Activated naive CD4-positive, alpha-beta T cell treated with anti-CD3 and anti-CD28 coated beads for 36 hours (primary cell): ENCODE measurements at regions not wholly inside any gene's neighbourhood (a gene's known extent, or its start where the extent isn't known, plus 50 kb on each side); places are given as distances from the start of the nearest gene placed in this dataset.

Source experiments
- CTCF ChIA-PET: fragments of 350-600 bp; sonication (Branson Sonifier 250); formaldehyde crosslinking; loops from one replicate; lab custom pipeline; 2021; ENCODE audit warnings: antibody characterized with exemption; lab: Charles Lee
- DNase-seq: peaks from one replicate; pipeline ENCODE4 v3.0.0-alpha.2; 2020
- H3K27ac Mint-ChIP-seq: one replicate; pipeline ENCODE4 v1.8.0; 2021; ENCODE audit warnings: mild to moderate bottlenecking, mixed read lengths
- H3K27me3 Mint-ChIP-seq: one replicate; pipeline ENCODE4 v1.8.0; 2021; ENCODE audit warnings: low read depth, mixed read lengths
- H3K36me3 Mint-ChIP-seq: one replicate; pipeline ENCODE4 v1.8.0; 2021; ENCODE audit warnings: low read depth, mixed read lengths
- H3K4me1 Mint-ChIP-seq: one replicate; pipeline ENCODE4 v1.8.0; 2021; ENCODE audit warnings: low read depth, mixed read lengths
- H3K4me3 Mint-ChIP-seq: one replicate; pipeline ENCODE4 v1.8.0; 2021; ENCODE audit warnings: mild to moderate bottlenecking, moderate library complexity, mixed read lengths
- H3K9me3 Mint-ChIP-seq: one replicate; pipeline ENCODE4 v1.8.0; 2021; ENCODE audit warnings: mixed read lengths
- intact Hi-C: fragments of 100-400 bp; cut with micrococcal nuclease; formaldehyde crosslinking; loops from one replicate; pipeline ENCODE4 v1.15.1; 2023

- no peak for DNase-seq
- CTCF ChIA-PET = no interaction called here
- intact Hi-C loops = no loop called here
- Mint-ChIP-seq H3K4me1 (peaks cover 2% of the 10 kb centered on the region), H3K27me3 (peaks cover 28% of the 10 kb centered on the region), H3K36me3 (no peaks in the 10 kb centered on the region), H3K27ac (no peak overlapping the region), H3K9me3 (no peaks in the 10 kb centered on the region), H3K4me3 (no peak overlapping the region)
These were observed 311.6 kb downstream of the BMP7 start for GRCh38 chr20:56954797-56955196.

DNA sequence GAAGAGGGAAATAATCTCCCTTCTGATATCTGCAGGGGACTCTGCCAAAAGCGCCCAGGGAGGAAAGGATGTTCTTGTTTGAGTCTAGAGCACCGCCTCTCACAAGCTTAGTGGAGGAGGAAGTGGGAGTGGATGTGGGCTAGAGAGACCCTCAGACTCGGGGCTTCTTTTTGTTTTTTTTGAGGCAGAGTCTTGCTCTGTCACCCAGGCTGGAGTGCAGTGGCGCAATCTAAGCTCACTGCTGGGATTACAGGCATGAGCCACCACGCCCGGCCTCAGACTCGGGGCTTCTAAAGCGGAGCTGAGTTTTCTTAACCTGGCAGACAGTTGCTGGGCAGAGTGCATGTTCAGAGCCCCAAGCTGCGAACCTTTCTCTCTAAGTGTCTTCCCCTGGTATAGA is 310.8 kb downstream of the BMP7 start:
- Mint-ChIP-seq H3K36me3 (no peaks in the 10 kb centered on the region), H3K4me3 (no peak overlapping the region), H3K27ac (no peak overlapping the region), H3K27me3 (peaks cover 28% of the 10 kb centered on the region), H3K9me3 (no peaks in the 10 kb centered on the region), H3K4me1 (peaks cover 2% of the 10 kb centered on the region)
- intact Hi-C loops = no loop called here
- no peak for DNase-seq
- CTCF ChIA-PET = no interaction called here

- H3K36me3 Mint-ChIP-seq = no peaks in the 10 kb centered on the region
- intact Hi-C loops = no loop called here
- CTCF ChIA-PET = no interaction called here
- H3K4me3 Mint-ChIP-seq = no peak overlapping the region
- H3K4me1 Mint-ChIP-seq = peaks cover 2% of the 10 kb centered on the region
- no peaks in the 10 kb centered on the region for H3K9me3 Mint-ChIP-seq
- peaks cover 26% of the 10 kb centered on the region for H3K27me3 Mint-ChIP-seq
- no peak for DNase-seq
- H3K27ac Mint-ChIP-seq = no peak overlapping the region
These were observed 309.9 kb downstream of the BMP7 start for GRCh38 chr20:56956534-56956933.

DNA sequence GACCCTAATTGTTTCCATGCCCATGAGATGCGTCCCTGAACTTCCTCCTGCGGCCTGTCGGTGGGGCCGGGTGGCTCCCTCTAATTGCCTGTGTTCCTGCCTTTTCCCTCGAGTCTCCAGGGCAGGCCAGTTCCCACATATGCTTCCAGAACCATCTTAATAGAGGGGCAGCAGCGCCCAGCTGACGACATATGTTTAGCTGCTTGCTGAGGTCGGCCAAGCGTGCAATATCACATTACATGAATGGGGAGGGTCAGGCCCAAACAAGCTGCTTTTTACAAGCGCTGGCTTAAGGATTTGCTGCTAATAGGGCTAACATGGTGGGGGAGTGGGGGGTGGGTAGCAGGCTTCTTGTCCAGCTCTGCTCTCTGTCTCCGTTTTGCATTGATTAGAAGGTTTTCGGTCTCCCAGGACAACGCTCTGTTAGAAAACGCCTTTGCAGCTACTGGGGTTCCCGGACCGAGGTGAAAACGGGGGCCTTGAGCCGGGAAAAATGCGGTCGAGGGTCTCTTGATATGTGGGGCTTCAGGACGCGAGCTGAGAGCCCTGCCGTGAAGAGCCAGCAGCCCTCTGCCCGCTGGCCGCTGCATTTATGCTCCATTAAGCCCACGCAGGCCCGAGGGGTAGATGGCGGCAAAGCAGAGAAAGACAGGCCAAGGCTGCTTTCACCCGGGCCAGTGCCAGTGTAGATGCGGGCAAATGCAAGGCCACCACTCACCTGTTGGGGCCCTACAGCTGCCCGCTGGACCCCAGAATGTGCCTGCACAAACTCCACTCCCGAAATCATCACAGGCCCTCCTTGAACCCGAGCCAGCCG is 308.5 kb downstream of the BMP7 start:
- no peaks in the 10 kb centered on the region for H3K9me3 Mint-ChIP-seq
- intact Hi-C loops = no loop called here
- H3K4me3 Mint-ChIP-seq = no peak overlapping the region
- no peak for DNase-seq
- no peaks in the 10 kb centered on the region for H3K36me3 Mint-ChIP-seq
- CTCF ChIA-PET = no interaction called here
- no peak overlapping the region for H3K27ac Mint-ChIP-seq
- peaks cover 2% of the 10 kb centered on the region for H3K4me1 Mint-ChIP-seq
- H3K27me3 Mint-ChIP-seq = peaks cover 32% of the 10 kb centered on the region

DNA sequence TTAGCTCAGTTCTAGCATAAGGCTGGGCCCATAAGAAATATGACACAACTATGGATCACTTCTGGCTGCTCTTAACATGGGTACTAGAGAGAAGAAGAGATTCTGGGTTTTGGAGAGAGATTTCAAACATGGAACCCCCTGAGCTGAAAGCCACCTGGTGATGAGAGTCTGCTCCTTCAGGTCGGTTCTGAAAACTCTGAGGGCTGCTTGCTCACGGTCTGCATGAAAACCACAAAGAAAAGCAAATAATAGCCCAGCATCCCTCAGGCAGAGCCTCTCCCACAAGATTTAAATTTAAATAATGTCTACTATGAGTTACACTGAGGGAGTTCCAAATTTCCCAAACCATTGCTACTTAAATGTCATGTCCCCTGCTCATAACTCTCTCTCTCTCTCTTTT is 301.5 kb downstream of the BMP7 start:
- H3K4me3 Mint-ChIP-seq = no peak overlapping the region
- DNase-seq = no peak
- intact Hi-C loops = no loop called here
- H3K9me3 Mint-ChIP-seq = no peaks in the 10 kb centered on the region
- no peaks in the 10 kb centered on the region for H3K36me3 Mint-ChIP-seq
- CTCF ChIA-PET = no interaction called here
- no peak overlapping the region for H3K27ac Mint-ChIP-seq
- H3K4me1 Mint-ChIP-seq = no peaks in the 10 kb centered on the region
- peaks cover 12% of the 10 kb centered on the region for H3K27me3 Mint-ChIP-seq

- Mint-ChIP-seq H3K9me3 (no peaks in the 10 kb centered on the region), H3K4me1 (no peaks in the 10 kb centered on the region), H3K36me3 (no peaks in the 10 kb centered on the region), H3K27me3 (peaks cover 10% of the 10 kb centered on the region), H3K27ac (no peak overlapping the region), H3K4me3 (no peak overlapping the region)
- DNase-seq = no peak
- CTCF ChIA-PET = no interaction called here
- intact Hi-C loops = no loop called here
These were observed 298.5 kb downstream of the BMP7 start for GRCh38 chr20:56967916-56968315.

GRCh38 chr20:56968376-56969048 is 297.9 kb downstream of the BMP7 start:
- CTCF ChIA-PET = no interaction called here
- Mint-ChIP-seq H3K27ac (no peak overlapping the region), H3K9me3 (no peaks in the 10 kb centered on the region), H3K36me3 (no peaks in the 10 kb centered on the region), H3K4me3 (no peak overlapping the region), H3K27me3 (peaks cover 16% of the 10 kb centered on the region), H3K4me1 (no peaks in the 10 kb centered on the region)
- no peak for DNase-seq
- intact Hi-C loops = no loop called here

GRCh38 chr20:56974499-56975250 is 291.8 kb downstream of the BMP7 start:
- Mint-ChIP-seq H3K27me3 (peaks cover 45% of the 10 kb centered on the region), H3K4me3 (no peak overlapping the region), H3K27ac (no peak overlapping the region), H3K9me3 (no peaks in the 10 kb centered on the region), H3K4me1 (no peaks in the 10 kb centered on the region), H3K36me3 (no peaks in the 10 kb centered on the region)
- DNase-seq = peak; percentile 50
- CTCF ChIA-PET = interaction anchor here (0.9 to 2.1 kb wide), 2 partner anchors 22 to 424 kb away, joined by 3 to 6 read pairs; no protein-coding TSS in a partner anchor
- intact Hi-C loops = loop anchor here (1.0 kb wide), 1 partner anchor 424 kb away; no protein-coding TSS in a partner anchor

GRCh38 chr20:56975838-56976237 is 290.6 kb downstream of the BMP7 start:
- CTCF ChIA-PET = no interaction called here

DNA sequence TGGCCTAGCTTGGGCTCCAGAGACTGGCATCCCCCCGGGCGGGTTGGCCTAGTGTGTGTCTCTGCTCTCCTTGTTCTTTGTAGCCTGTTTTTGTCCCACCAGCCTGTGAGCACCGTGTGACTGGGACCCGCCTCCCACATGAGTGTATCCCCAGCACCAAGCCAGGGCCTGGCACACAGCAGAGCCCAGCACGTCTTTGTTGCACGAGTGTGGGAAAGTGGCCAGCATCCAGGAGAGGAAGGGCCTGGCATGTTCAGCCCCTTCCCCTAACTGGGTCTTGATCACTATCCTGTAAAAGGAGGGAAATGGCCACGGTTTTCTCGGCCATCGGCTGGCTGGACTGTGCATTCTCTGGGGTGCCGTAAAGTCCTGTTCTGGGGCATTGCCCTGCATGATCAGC is 290.1 kb downstream of the BMP7 start:
- Mint-ChIP-seq H3K4me1 (no peaks in the 10 kb centered on the region), H3K36me3 (no peaks in the 10 kb centered on the region), H3K4me3 (no peak overlapping the region), H3K9me3 (no peaks in the 10 kb centered on the region), H3K27me3 (peaks cover 45% of the 10 kb centered on the region), H3K27ac (no peak overlapping the region)
- no peak for DNase-seq
- CTCF ChIA-PET = no interaction called here
- intact Hi-C loops = no loop called here

More at GRCh38 chr20:56975838-56976237, 290.6 kb downstream of the BMP7 start:
- Mint-ChIP-seq H3K4me1 (no peaks in the 10 kb centered on the region), H3K27ac (no peak overlapping the region), H3K9me3 (no peaks in the 10 kb centered on the region), H3K27me3 (peaks cover 47% of the 10 kb centered on the region), H3K36me3 (no peaks in the 10 kb centered on the region), H3K4me3 (no peak overlapping the region)
- DNase-seq = no peak
- intact Hi-C loops = no loop called here

DNA sequence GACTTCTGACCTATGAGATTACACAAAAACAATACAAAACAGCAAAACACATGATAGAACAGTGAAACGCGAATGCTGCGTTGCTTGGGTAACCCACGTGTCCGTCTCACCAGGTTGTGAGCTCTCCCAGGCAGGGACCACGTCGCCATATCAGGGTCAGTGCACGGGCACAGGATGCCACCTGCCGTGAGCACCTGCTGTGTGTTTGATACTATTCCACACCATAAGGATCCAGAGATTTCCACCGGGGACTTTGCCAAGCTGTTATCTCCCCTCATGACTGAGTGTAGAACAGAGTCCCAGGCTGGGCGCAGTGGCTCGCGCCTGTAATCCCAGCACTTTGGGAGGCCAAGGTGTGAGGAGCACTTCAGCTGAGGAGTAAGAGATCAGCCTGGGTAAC is 288.0 kb downstream of the BMP7 start:
- no peaks in the 10 kb centered on the region for H3K4me1 Mint-ChIP-seq
- H3K4me3 Mint-ChIP-seq = no peak overlapping the region
- no peaks in the 10 kb centered on the region for H3K36me3 Mint-ChIP-seq
- intact Hi-C loops = no loop called here
- no peak overlapping the region for H3K27ac Mint-ChIP-seq
- peaks cover 2% of the 10 kb centered on the region for H3K9me3 Mint-ChIP-seq
- CTCF ChIA-PET = interaction anchor here (1.8 kb wide), 1 partner anchor 428 kb away, joined by 5 read pairs; no protein-coding TSS in a partner anchor
- no peak for DNase-seq
- peaks cover 38% of the 10 kb centered on the region for H3K27me3 Mint-ChIP-seq

DNA sequence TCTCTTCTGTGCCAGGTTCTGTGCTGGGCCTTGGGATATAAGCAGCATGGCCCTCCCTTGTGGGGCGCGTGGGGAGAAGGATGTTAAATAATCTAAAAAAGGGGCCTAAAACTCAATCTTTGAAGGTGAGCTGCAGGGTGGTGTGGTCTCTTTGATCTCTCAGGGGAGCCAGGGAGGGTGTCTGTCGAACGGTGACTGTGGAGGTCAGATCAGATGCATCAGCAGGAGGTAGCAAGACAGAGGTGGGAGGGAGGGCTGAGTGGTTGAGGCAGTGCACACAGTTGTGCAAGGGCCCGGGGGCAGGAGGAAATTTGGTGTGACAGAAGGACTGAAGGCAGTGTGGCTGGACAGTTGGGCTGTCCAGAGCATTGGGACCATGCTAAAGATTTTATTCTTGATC is 287.3 kb downstream of the BMP7 start:
- no peak for DNase-seq
- Mint-ChIP-seq H3K27ac (no peak overlapping the region), H3K9me3 (peaks cover 3% of the 10 kb centered on the region), H3K27me3 (peaks cover 32% of the 10 kb centered on the region), H3K4me3 (no peak overlapping the region), H3K36me3 (peaks cover under 1% of the 10 kb centered on the region), H3K4me1 (no peaks in the 10 kb centered on the region)
- intact Hi-C loops = no loop called here
- CTCF ChIA-PET = no interaction called here
